IMR-90 (cell line): ENCODE measurements at regions not wholly inside any gene's neighbourhood (a gene's known extent, or its start where the extent isn't known, plus 50 kb on each side); places are given as distances from the start of the nearest gene placed in this dataset.

Source experiments
- ATAC-seq: fragments of 200-7000 bp; cut with Tn5 transposase; 2 replicates; pipeline ENCODE4 v1.9.1; 2020; ENCODE audit warnings: low read depth, mild to moderate bottlenecking, moderate library complexity
- BruUV-seq: library from RNA; stranded (reverse); fragments of 400-500 nt; replicated peaks from 2 replicates; lab custom pipeline; 2021; lab: Mats Ljungman, UMichigan
- CTCF ChIA-PET: fragments of 300-600 bp; formaldehyde crosslinking; extraction: SDS; loops from one replicate; lab custom pipeline; 2021; ENCODE audit warnings: antibody characterized with exemption; lab: Yijun Ruan, JAX
- POLR2A ChIA-PET: fragments of 300-600 bp; sonication (Branson Sonifier 250); formaldehyde crosslinking; loops from one replicate; lab custom pipeline; 2022; ENCODE audit warnings: antibody characterized with exemption; ENCODE audit not compliant: unreplicated experiment; lab: Charles Lee
- DNase-seq: peaks from one replicate; pipeline ENCODE4 v3.0.0; 2013
- H2AFZ ChIP-seq: replicated peaks from 2 replicates; pipeline ENCODE3; 2013; ENCODE audit warnings: low read length, mild to moderate bottlenecking; ENCODE audit not compliant: poor library complexity
- H2AK5ac ChIP-seq: 2 replicates; pipeline ENCODE4 v1.6.1; 2013; ENCODE audit warnings: low read depth, low read length, inconsistent platforms
- H2AK9ac ChIP-seq: replicated peaks from 2 replicates; pipeline ENCODE3; 2013; ENCODE audit warnings: mild to moderate bottlenecking, low read depth, low read length, moderate library complexity; ENCODE audit not compliant: poor library complexity
- H2BK120ac ChIP-seq: 2 replicates; pipeline ENCODE4 v1.6.1; 2013; ENCODE audit warnings: low read depth, low read length, inconsistent platforms
- H2BK15ac ChIP-seq: 3 replicates; pipeline ENCODE4 v1.6.1; 2013; ENCODE audit warnings: low read depth, low read length, inconsistent platforms
- H2BK20ac ChIP-seq: 2 replicates; pipeline ENCODE4 v1.6.1; 2013; ENCODE audit warnings: low read depth, mild to moderate bottlenecking, inconsistent platforms, low read length, moderate library complexity
- H2BK5ac ChIP-seq: 2 replicates; pipeline ENCODE4 v1.6.1; 2013; ENCODE audit warnings: mild to moderate bottlenecking, low read depth, low read length, inconsistent platforms; ENCODE audit not compliant: poor library complexity, severe bottlenecking
- H3K14ac ChIP-seq: replicated peaks from 2 replicates; pipeline ENCODE4 v1.6.1; 2013; ENCODE audit warnings: low read depth, low read length, inconsistent platforms
- H3K18ac ChIP-seq: 2 replicates; pipeline ENCODE4 v1.6.1; 2013; ENCODE audit warnings: low read depth, low read length, control low read depth
- H3K23ac ChIP-seq: 2 replicates; pipeline ENCODE4 v1.6.1; 2013; ENCODE audit warnings: low read depth, low read length, inconsistent platforms
- H3K27ac ChIP-seq: 2 replicates; pipeline ENCODE4 v1.5.1; 2013; ENCODE audit warnings: mild to moderate bottlenecking, control low read depth, low read length; ENCODE audit not compliant: insufficient read depth
- H3K27me3 ChIP-seq: 2 replicates; pipeline ENCODE4 v1.6.1; 2013; ENCODE audit warnings: low read length; ENCODE audit not compliant: control insufficient read depth, insufficient read depth
- H3K36me3 ChIP-seq: 2 replicates; pipeline ENCODE4 v1.6.1; 2013; ENCODE audit warnings: low read length, mixed read lengths; ENCODE audit not compliant: control insufficient read depth, insufficient read depth
- H3K4ac ChIP-seq: 2 replicates; pipeline ENCODE4 v1.6.1; 2013; ENCODE audit warnings: low read depth, low read length, inconsistent platforms
- H3K4me1 ChIP-seq: 2 replicates; pipeline ENCODE4 v1.6.1; 2013; ENCODE audit warnings: low read length, mixed read lengths; ENCODE audit not compliant: control insufficient read depth, insufficient read depth
- H3K4me2 ChIP-seq: 2 replicates; pipeline ENCODE4 v1.6.1; 2013; ENCODE audit warnings: low read depth, mild to moderate bottlenecking, control low read depth, low read length, moderate library complexity
- H3K4me3 ChIP-seq: 2 replicates; pipeline ENCODE4 v1.5.1; 2013; ENCODE audit warnings: low read depth, mild to moderate bottlenecking, control low read depth, low read length, moderate library complexity; ENCODE audit not compliant: insufficient read depth
- H3K56ac ChIP-seq: 2 replicates; pipeline ENCODE4 v1.6.1; 2013; ENCODE audit warnings: low read length, inconsistent platforms; ENCODE audit not compliant: insufficient read depth; ENCODE audit errors: extremely low read depth
- H3K79me1 ChIP-seq, 2 experiments: 2 replicates each; pipeline ENCODE4 v1.6.1; 2013; ENCODE audit warnings: low read length in 2 of 2, inconsistent platforms in 1 of 2, low read depth in 1 of 2
- H3K9ac ChIP-seq: 2 replicates; pipeline ENCODE4 v1.6.1; 2013; ENCODE audit warnings: low read depth, low read length, control low read depth
- H3K9me1 ChIP-seq: 2 replicates; pipeline ENCODE4 v1.6.1; 2013; ENCODE audit warnings: low read length, inconsistent platforms; ENCODE audit not compliant: insufficient read depth
- H3K9me3 ChIP-seq: 2 replicates; pipeline ENCODE4 v1.6.1; 2013; ENCODE audit warnings: low read length; ENCODE audit not compliant: control insufficient read depth, insufficient read depth
- H4K20me1 ChIP-seq: 2 replicates; pipeline ENCODE4 v1.6.1; 2013; ENCODE audit warnings: low read length, inconsistent platforms; ENCODE audit not compliant: insufficient read depth
- H4K5ac ChIP-seq: 2 replicates; pipeline ENCODE4 v1.6.1; 2013; ENCODE audit warnings: mild to moderate bottlenecking, low read depth, low read length, control low read depth
- H4K8ac ChIP-seq, 2 experiments: 2 replicates each; pipeline ENCODE4 v1.6.1; 2013; ENCODE audit warnings: low read depth in 2 of 2, low read length in 2 of 2, control low read depth in 1 of 2, inconsistent platforms in 1 of 2
- H4K91ac ChIP-seq: 2 replicates; pipeline ENCODE4 v1.6.1; 2013; ENCODE audit warnings: low read depth, low read length, inconsistent platforms; ENCODE audit not compliant: insufficient read depth
- FOS ChIP-seq: fragments of 150-350 bp; IDR thresholded peaks from 2 replicates; pipeline ENCODE4 v1.6.1; 2016; ENCODE audit warnings: low read depth, low read length
- MXI1 ChIP-seq: IDR thresholded peaks from 2 replicates; pipeline ENCODE4 v1.6.1; 2012; ENCODE audit warnings: low read depth, mild to moderate bottlenecking, low read length, moderate library complexity, borderline replicate concordance
- POLR2A ChIP-seq: IDR thresholded peaks from 2 replicates; pipeline ENCODE4 v1.6.1; 2012; ENCODE audit warnings: mild to moderate bottlenecking, low read depth, low read length
- RFX5 ChIP-seq: IDR thresholded peaks from 2 replicates; pipeline ENCODE4 v1.8.0; 2012; ENCODE audit warnings: low read depth, mild to moderate bottlenecking, low read length, moderate library complexity
- SMC3 ChIP-seq: fragments of 150-350 bp; IDR thresholded peaks from 2 replicates; pipeline ENCODE4 v1.6.1; 2016; ENCODE audit warnings: low read depth, mild to moderate bottlenecking, antibody characterized with exemption, low read length, moderate library complexity
- WGBS, 2 experiments: methylation state at CpG; one replicate each; pipeline versions ENCODE4 v1.1.5 to v1.1.7; 2013; ENCODE audit warnings: missing lambda C conversion rate in 2 of 2; ENCODE audit not compliant: insufficient read length in 1 of 2; ENCODE audit errors: extremely low coverage in 2 of 2; 5-methylcytosine and 5-hydroxymethylcytosine counted together
- dilution Hi-C: fragments of 300-500 bp; cut with HindIII; formaldehyde crosslinking; loops from one replicate; pipeline ENCODE4 v1.14.3; 2018; ENCODE audit warnings: low sequenced_read_pairs; ENCODE audit not compliant: unreplicated experiment
- in situ Hi-C: fragments of 300-500 bp; cut with MboI; formaldehyde crosslinking; loops from 3 replicates; pipeline ENCODE4 v1.14.3; 2019; ENCODE audit warnings: low sequenced_read_pairs, inconsistent platforms, mixed read lengths
- intact Hi-C: fragments of 100-400 bp; cut with micrococcal nuclease; formaldehyde crosslinking; loops from 2 replicates; pipeline ENCODE4 v1.10.0; 2022
- TF ChIP-seq, protein P1 (sequence below): fragments of 150-350 bp; IDR thresholded peaks from 2 replicates; pipeline ENCODE4 v1.6.1; 2017; ENCODE audit warnings: mild to moderate bottlenecking, antibody characterized with exemption, low read length, low read depth
- TF ChIP-seq, protein P2 (sequence below): conservative IDR thresholded peaks from 2 replicates; pipeline ENCODE4 v1.5.1; 2012; ENCODE audit warnings: mild to moderate bottlenecking, low read depth, low read length, improper control_type of control experiment

DNA sequence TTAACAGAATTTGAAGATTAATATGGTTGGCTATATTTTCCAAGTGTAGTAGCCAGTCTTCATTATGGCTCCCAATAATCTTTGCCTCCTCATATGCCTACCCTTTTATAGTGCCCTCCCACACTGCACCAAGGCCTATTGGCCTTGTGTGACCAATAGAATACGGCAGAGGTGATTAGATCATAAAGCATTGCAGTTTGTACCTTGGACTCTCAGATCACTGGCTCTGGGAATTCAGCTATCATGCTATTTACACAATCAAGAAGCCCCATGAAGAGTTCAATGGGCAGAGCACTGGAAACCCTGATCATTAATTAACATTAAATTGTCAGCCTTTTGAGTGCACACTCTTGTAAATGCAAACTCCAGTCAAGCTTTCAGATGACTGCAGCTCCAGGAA is 154.5 kb upstream of the MAGI2 start:
- Histone ChIP-seq H3K4me3 (no peak overlapping the region), H2AK9ac (no peak overlapping the region), H3K9ac (no peak overlapping the region), H3K4me1 (no peaks in the 10 kb centered on the region), H2AFZ (no peak overlapping the region), H3K79me1 (no peaks in the 10 kb centered on the region), H3K14ac (no peak overlapping the region), H3K23ac (no peak overlapping the region), H4K20me1 (no peaks in the 10 kb centered on the region), H2AK5ac (no peak overlapping the region), H3K9me1 (no peaks in the 10 kb centered on the region), H2BK15ac (no peak overlapping the region), H4K91ac (no peak overlapping the region), H2BK20ac (no peak overlapping the region), H3K4ac (no peak overlapping the region), H4K8ac (no peak overlapping the region), H3K4me2 (no peak overlapping the region), H3K56ac (no peak overlapping the region), H2BK5ac (no peak overlapping the region), H3K27ac (no peak overlapping the region), H2BK120ac (no peak overlapping the region), H3K27me3 (no peaks in the 10 kb centered on the region), H4K5ac (no peak overlapping the region), H3K36me3 (no peaks in the 10 kb centered on the region), H3K18ac (no peak overlapping the region), H3K9me3 (no peaks in the 10 kb centered on the region)
- intact Hi-C loops (no loop called here), dilution Hi-C loops (no loop called here), in situ Hi-C loops (no loop called here)
- WGBS, 2 experiments, result no CpG with 5 or more reads among the region's 1 CpG
- no TSS peak for BruUV-seq
- DNase-seq (no peak), ATAC-seq (no peak)
- ChIA-PET POLR2A (interaction anchor here (0.6 kb wide), 1 partner anchor 527 kb away, joined by 9 read pairs; no protein-coding TSS in a partner anchor), CTCF (no interaction called here)
- TF ChIP-seq FOS, result no peak
- no peak for TF ChIP-seq SMC3
- TF ChIP-seq, protein P1, sequence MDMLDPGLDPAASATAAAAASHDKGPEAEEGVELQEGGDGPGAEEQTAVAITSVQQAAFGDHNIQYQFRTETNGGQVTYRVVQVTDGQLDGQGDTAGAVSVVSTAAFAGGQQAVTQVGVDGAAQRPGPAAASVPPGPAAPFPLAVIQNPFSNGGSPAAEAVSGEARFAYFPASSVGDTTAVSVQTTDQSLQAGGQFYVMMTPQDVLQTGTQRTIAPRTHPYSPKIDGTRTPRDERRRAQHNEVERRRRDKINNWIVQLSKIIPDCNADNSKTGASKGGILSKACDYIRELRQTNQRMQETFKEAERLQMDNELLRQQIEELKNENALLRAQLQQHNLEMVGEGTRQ, result no peak
- no peak for TF ChIP-seq MXI1
- TF ChIP-seq RFX5, result no peak
- no peak for TF ChIP-seq POLR2A
- TF ChIP-seq, protein P2, sequence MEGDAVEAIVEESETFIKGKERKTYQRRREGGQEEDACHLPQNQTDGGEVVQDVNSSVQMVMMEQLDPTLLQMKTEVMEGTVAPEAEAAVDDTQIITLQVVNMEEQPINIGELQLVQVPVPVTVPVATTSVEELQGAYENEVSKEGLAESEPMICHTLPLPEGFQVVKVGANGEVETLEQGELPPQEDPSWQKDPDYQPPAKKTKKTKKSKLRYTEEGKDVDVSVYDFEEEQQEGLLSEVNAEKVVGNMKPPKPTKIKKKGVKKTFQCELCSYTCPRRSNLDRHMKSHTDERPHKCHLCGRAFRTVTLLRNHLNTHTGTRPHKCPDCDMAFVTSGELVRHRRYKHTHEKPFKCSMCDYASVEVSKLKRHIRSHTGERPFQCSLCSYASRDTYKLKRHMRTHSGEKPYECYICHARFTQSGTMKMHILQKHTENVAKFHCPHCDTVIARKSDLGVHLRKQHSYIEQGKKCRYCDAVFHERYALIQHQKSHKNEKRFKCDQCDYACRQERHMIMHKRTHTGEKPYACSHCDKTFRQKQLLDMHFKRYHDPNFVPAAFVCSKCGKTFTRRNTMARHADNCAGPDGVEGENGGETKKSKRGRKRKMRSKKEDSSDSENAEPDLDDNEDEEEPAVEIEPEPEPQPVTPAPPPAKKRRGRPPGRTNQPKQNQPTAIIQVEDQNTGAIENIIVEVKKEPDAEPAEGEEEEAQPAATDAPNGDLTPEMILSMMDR, result no peak
